ENCODE measurements at regions not wholly inside any gene's neighbourhood (a gene's known extent, or its start where the extent isn't known, plus 50 kb on each side); places are given as distances from the start of the nearest gene placed in this dataset.

GRCh38 chr2:138132108-138132507 is 167.8 kb downstream of the HNMT start:
- H3K36me3 ChIP-seq (ENCODE audit: control insufficient read depth in 2 of 2, extremely low read depth in 1 of 2, insufficient read depth in 2 of 2, low read length in 2 of 2): no peaks in the 10 kb centered on the region
- no peaks in the 10 kb centered on the region for H3K27me3 ChIP-seq (ENCODE audit: control insufficient read depth in 2 of 2, insufficient read depth in 2 of 2, low read length in 2 of 2)
- no peak overlapping the region for H3K4me2 ChIP-seq (ENCODE audit: insufficient read depth, low read length)
- no peaks in the 10 kb centered on the region for H3K9me1 ChIP-seq (replicated peaks; ENCODE audit: control insufficient read depth, extremely low read depth, insufficient read depth, low read length)
- POLR2A ChIA-PET: no interaction called here
- no peaks in the 10 kb centered on the region for H3K9me3 ChIP-seq (replicated peaks; ENCODE audit: control insufficient read depth, insufficient read depth, low read length)
- H4K20me1 ChIP-seq (replicated peaks; ENCODE audit: control insufficient read depth, extremely low read depth, insufficient read depth, low read length): no peaks in the 10 kb centered on the region
- no peaks in the 10 kb centered on the region for H3K79me2 ChIP-seq (ENCODE audit: control insufficient read depth, insufficient read depth, low read length)
- no peak overlapping the region for H3K27ac ChIP-seq (ENCODE audit: insufficient read depth, low read depth, low read length)
- FAIRE-seq (no peak), DNase-seq (ENCODE audit: low read depth, low spot score) (no peak)
- CTCF ChIA-PET: no interaction called here
- H3K9ac ChIP-seq (replicated peaks; ENCODE audit: extremely low read depth, insufficient read depth, low read length): no peak overlapping the region
- H2AFZ ChIP-seq (ENCODE audit: low read depth, low read length): no peak overlapping the region
- TF ChIP-seq, protein P1, sequence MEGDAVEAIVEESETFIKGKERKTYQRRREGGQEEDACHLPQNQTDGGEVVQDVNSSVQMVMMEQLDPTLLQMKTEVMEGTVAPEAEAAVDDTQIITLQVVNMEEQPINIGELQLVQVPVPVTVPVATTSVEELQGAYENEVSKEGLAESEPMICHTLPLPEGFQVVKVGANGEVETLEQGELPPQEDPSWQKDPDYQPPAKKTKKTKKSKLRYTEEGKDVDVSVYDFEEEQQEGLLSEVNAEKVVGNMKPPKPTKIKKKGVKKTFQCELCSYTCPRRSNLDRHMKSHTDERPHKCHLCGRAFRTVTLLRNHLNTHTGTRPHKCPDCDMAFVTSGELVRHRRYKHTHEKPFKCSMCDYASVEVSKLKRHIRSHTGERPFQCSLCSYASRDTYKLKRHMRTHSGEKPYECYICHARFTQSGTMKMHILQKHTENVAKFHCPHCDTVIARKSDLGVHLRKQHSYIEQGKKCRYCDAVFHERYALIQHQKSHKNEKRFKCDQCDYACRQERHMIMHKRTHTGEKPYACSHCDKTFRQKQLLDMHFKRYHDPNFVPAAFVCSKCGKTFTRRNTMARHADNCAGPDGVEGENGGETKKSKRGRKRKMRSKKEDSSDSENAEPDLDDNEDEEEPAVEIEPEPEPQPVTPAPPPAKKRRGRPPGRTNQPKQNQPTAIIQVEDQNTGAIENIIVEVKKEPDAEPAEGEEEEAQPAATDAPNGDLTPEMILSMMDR (IDR thresholded peaks at IDR 0.05; ENCODE audit: extremely low read depth in 1 of 2, insufficient read depth in 1 of 2, low read depth in 1 of 2, low read length in 2 of 2): no peak
- no peak for TF ChIP-seq EZH2 (IDR thresholded peaks at IDR 0.05; ENCODE audit: borderline replicate concordance, low read depth, low read length, severe bottlenecking)
- TF ChIP-seq, protein P2, sequence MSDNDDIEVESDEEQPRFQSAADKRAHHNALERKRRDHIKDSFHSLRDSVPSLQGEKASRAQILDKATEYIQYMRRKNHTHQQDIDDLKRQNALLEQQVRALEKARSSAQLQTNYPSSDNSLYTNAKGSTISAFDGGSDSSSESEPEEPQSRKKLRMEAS (IDR thresholded peaks at IDR 0.05; ENCODE audit: insufficient read depth, insufficient read length): no peak
- TF ChIP-seq POLR2AphosphoS5 (IDR thresholded peaks at IDR 0.05; ENCODE audit: insufficient read depth, low read depth, low read length): no peak
- TF ChIP-seq MYC (IDR thresholded peaks at IDR 0.05; ENCODE audit: low read depth, low read length): no peak
- TF ChIP-seq JUN (IDR thresholded peaks at IDR 0.05; ENCODE audit: borderline replicate concordance, insufficient read depth, insufficient read length, low read depth): no peak
- no peak for TF ChIP-seq FOS (IDR thresholded peaks at IDR 0.05; ENCODE audit: borderline replicate concordance, insufficient read depth, low read length)
- no peak for TF ChIP-seq GATA2 (IDR thresholded peaks at IDR 0.05; ENCODE audit: insufficient read depth, insufficient read length, low read depth, low read length)
- TF ChIP-seq POLR2A (IDR thresholded peaks at IDR 0.05; ENCODE audit: low read depth, low read length): no peak
- no TSS peak for BruUV-seq (replicated peaks)
- dilution Hi-C loops (cut with MboI; ENCODE audit: extremely low pct_ligation_motif_present, low sequenced_read_pairs): no loop called here
- no peak overlapping the region for H3K4me3 ChIP-seq (replicated peaks in 1 of 3; ENCODE audit: insufficient read depth in 1 of 3, low read depth in 1 of 3, low read length in 3 of 3)
- no peaks in the 10 kb centered on the region for H3K4me1 ChIP-seq (ENCODE audit: control insufficient read depth, extremely low read depth, insufficient read depth, low read length)
- intact Hi-C loops (cut with micrococcal nuclease): no loop called here

Measured in endothelial cell of umbilical vein (primary cell).